Fibroblast of pulmonary artery (primary cell): ENCODE measurements at regions not wholly inside any gene's neighbourhood (a gene's known extent, or its start where the extent isn't known, plus 50 kb on each side); places are given as distances from the start of the nearest gene placed in this dataset.
"Not testable (repeated sequence)": the region's sequence is repeated elsewhere in the genome, so short reads cannot be mapped to it uniquely, and the experiment has no call there.

Experiments used
- DNase-seq: peaks from one replicate; pipeline ENCODE4 v3.0.0-alpha.2; 2010; ENCODE audit warnings: low read depth
- H3K4me3 ChIP-seq: replicated peaks from 2 replicates; pipeline ENCODE4 v1.5.1; 2011; ENCODE audit warnings: low read depth, mild to moderate bottlenecking, control low read depth, low read length, moderate library complexity
- TF ChIP-seq, protein P1 (sequence below): IDR thresholded peaks from 2 replicates; pipeline ENCODE4 v1.5.1; 2011; ENCODE audit warnings: mild to moderate bottlenecking, control low read depth, low read length, inconsistent platforms; ENCODE audit errors: missing control alignments

DNA sequence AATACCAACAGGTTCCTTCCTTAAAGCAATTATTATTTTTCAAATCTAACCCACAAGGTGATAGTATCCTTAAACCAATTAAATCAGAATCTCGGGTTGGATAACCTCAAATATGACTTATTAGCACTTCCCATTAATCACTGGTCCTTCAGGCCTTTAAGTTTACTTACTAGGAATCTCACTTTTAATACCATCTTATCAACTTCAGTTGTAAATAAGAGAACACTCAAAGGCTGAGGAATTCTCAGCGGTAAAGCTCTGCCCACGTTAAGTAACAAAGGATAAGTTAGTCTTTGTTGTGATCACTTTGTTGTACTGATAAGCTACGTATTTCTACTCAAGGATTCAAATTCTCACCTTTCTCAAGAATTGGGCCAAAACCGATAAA is 82.0 kb downstream of the OR2B2 start:
- no peak for DNase-seq
- TF ChIP-seq, protein P1, sequence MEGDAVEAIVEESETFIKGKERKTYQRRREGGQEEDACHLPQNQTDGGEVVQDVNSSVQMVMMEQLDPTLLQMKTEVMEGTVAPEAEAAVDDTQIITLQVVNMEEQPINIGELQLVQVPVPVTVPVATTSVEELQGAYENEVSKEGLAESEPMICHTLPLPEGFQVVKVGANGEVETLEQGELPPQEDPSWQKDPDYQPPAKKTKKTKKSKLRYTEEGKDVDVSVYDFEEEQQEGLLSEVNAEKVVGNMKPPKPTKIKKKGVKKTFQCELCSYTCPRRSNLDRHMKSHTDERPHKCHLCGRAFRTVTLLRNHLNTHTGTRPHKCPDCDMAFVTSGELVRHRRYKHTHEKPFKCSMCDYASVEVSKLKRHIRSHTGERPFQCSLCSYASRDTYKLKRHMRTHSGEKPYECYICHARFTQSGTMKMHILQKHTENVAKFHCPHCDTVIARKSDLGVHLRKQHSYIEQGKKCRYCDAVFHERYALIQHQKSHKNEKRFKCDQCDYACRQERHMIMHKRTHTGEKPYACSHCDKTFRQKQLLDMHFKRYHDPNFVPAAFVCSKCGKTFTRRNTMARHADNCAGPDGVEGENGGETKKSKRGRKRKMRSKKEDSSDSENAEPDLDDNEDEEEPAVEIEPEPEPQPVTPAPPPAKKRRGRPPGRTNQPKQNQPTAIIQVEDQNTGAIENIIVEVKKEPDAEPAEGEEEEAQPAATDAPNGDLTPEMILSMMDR, result no peak
- H3K4me3 ChIP-seq, result peak overlapping the region; percentile 61

DNA sequence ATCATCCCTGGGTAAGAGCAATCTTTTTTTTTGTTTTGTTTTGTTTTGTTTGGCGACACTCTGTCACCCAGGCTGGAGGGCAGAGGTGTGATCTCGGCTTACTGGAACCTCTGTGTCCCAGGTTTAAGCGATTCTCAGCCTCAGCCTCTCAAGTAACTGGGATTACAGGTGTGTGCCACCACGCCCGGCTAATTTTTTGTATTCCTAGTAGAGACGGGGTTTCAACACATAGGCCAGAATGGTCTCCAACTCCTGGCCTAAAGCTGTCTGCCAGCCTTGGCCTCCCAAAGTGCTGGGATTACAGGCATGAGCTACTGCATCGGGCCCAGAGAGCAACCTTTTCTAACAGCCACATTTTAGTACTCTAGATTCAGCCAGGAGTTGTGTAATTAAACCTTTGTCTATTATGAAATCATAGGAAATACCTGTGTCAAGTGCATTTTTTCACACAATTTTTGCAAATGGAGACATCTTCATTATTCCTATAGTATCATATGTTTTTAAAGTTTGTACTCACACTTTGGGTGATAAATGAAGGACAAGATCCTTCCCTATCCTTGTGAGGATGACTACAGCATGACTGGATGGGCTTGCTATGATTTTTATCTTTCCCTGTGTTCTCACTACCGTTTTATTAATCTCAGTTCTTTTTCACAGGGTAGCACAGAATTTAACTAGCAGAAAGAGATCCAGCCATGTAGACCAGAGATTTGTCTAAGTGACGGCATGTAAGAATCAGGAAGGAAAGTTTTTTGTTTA is 82.6 kb downstream of the OR2B2 start:
- TF ChIP-seq, protein P1, result no peak
- no peak for DNase-seq
- H3K4me3 ChIP-seq, result peak overlapping the region; percentile 61

DNA sequence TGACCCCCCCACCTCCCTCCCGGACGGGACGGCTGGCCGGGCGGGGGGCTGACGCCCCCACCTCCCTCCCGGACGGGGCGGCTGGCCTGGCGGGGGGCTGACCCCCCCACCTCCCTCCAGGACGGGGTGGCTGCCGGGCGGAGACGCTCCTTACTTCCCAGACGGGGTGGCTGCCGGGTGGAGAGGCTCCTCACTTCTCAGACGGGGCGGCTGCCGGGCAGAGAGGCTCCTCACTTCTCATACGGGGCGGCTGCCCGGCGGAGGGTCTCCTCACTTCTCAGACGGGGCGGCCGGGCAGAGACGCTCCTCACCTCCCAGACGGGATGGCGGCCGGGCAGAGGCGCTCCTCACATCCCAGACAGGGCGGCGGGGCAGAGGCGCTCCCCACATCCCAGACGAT is 84.7 kb downstream of the OR2B2 start:
- not testable (repeated sequence) for H3K4me3 ChIP-seq, DNase-seq

DNA sequence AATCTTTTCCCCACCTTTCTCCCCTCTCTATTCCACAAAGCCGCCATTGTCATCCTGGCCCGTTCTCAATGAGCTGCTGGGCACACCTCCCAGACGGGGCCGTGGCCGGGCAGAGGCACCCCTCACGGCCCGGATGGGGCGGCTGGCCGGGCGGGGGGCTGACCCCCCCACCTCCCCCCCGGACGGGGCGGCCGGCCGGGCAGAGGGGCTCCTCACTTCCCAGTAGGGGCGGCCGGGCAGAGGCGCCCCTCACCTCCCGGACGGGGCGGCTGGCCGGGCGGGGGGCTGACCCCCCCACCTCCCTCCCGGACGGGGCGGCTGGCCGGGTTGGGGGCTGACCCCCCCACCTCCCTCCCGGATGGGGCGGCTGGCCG is 85.6 kb downstream of the OR2B2 start:
- H3K4me3 ChIP-seq, DNase-seq: not testable (repeated sequence)

DNA sequence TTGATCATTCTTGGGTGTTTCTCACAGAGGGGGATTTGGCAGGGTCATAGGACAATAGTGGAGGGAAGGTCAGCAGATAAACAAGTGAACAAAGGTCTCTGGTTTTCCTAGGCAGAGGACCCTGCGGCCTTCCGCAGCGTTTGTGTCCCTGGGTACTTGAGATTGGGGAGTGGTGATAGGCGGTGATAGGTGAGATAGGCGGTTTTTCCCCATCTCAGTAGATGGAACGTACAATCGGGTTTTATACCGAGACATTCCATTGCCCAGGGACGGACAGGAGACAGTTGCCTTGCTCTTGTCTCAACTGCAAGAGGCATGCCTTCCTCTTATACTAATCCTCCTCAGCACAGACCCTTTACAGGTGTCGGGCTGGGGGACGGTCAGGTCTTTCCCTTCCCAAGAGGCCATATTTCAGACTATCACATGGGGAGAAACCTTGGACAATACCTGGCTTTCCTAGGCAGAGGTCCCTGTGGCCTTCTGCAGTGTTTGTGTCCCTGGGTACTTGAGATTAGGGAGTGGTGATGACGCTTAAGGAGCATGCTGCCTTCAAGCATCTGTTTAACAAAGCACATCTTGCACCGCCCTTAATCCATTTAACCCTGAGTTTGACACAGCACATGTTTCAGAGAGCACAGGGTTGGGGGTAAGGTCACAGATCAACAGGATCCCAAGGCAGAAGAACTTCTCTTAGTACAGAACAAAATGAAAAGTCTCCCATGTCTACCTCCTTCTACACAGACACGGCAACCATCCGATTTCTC is 86.2 kb downstream of the OR2B2 start:
- H3K4me3 ChIP-seq, DNase-seq: not testable (repeated sequence)

DNA sequence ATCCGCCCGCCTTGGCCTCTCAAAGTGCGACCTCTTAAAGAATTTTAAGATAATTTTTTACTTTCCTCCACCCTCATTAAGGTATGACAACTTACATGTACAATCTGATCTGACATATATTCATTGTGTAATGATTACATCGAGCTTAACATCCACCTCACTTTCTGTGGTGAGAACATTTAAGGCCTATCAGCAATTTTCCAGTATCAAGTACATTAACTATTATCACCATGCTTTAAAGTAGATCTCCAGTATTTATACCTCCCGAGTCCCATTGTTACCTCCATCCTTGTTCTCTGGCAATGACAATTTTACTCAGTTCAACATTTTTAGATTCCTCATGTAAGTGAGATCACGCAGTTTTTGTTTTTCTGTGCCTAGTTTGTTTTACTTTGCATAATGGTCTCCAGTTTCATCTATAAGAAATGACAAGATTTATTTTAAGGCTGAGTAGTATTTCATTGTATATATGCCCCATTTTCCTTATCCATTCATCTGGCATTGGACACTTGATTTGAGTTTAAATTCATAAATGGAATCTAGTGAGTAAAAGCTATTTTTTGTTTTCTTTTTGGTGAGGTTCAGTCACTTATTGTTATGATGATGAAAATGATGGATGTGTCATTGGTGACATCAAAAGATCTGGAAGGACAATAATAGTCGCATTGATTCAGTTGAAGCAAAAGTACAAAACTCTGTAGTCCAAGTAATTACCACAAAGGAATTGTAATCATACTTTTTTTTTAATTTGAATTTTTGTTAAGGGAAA is 87.0 kb downstream of the OR2B2 start:
- H3K4me3 ChIP-seq, result peak overlapping the region; percentile 85
- no peak for DNase-seq
- TF ChIP-seq, protein P1, result no peak

DNA sequence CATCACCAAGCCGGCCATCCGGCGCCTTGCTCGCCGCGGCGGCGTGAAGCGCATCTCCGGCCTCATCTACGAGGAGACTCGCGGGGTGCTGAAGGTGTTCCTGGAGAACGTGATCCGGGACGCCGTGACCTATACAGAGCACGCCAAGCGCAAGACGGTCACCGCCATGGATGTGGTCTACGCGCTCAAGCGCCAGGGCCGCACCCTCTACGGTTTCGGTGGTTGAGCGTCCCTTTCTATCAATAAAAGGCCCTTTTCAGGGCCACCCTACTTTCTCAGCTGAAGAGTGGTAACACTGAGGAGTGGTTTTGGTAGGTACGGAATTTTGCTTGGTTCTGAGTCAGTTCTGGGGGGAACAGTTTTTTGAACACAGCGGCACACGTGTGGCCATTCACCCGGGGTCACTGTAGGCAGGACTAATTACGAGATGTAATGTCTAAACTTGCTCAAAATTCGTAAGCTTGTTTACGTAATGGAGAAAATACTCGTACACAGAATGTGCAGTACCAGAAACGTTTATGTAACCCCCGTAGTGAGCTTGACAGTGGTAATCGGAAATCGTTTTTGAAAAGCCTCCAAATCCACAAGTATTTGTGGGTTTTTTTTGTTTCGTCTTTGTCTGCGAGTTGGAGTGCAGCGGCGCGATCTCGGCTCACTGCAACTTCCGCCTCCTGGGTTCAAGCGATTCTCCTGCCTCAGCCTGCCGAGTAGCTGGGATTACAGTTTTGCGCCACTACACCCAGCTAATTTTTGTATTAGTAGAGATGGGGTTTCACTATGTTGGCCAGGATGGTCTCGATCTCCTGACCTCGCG is 87.8 kb downstream of the OR2B2 start:
- H3K4me3 ChIP-seq, result peak overlapping the region; percentile 85
- DNase-seq, result peak; percentile 75

DNA sequence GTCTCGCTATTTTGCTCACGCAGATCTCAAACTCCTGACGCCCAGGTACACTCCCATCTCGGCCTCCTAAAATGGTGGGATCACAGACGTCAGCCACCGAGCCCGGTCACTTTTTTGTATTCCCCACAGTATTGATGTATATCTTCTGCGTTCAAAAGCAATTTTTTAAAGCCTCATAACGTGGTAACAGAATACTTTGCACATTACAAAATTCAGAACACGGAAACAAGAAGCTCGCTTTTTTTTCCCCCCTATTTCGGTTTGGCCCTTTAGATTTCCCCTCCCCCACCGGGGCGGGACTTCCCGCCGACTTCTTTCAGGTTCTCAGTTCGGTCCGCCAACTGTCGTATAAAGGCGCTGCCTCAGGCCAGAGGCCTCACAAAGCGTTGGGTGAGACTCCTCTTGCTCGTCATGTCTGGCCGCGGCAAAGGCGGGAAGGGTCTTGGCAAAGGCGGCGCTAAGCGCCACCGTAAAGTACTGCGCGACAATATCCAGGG is 88.4 kb downstream of the OR2B2 start:
- peak; percentile 59 for DNase-seq
- H3K4me3 ChIP-seq, result peak overlapping the region; percentile 56

DNA sequence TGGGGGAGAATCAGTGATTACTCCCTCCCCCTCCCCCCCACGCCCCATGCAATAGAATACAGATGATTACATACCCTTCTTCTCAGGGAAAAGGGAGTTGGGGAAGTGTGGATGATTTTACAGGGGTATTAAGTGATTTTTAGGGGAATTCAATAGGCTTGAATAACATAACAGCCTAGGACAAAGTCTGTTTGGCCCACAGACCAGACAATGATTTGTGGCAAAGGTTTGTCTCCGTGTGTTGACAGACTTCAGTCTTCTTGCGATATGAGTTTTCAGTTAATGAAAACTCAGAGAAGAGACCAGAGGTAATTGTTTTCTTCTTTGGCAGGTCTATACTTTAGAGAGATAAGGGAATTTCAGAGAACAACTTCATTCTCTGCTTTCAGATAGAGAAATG is 95.3 kb downstream of the OR2B2 start:
- DNase-seq, result no peak
- no peak overlapping the region for H3K4me3 ChIP-seq
- TF ChIP-seq, protein P1, result no peak
